T-helper 2 cell treated with Interferon-gamma antibody and Interleukin-4, amounts not matched to agents 100 ng/mL and 5 ng/mL, for 36 hours (primary cell): ENCODE measurements at regions not wholly inside any gene's neighbourhood (a gene's known extent, or its start where the extent isn't known, plus 50 kb on each side); places are given as distances from the start of the nearest gene placed in this dataset.
"Not testable (repeated sequence)": the region's sequence is repeated elsewhere in the genome, so short reads cannot be mapped to it uniquely, and the experiment has no call there.

Experiments used
- intact Hi-C: fragments of 100-400 bp; cut with micrococcal nuclease; formaldehyde crosslinking; loops from one replicate; pipeline ENCODE4 v1.15.1; 2023

- intact Hi-C loops = no loop called here
Observed at GRCh38 chr16:17986991-17987390, 349.5 kb downstream of the NPIPA8 start.

GRCh38 chr16:17984810-17985209, 351.7 kb downstream of the NPIPA8 start:
- intact Hi-C loops = no loop called here

DNA sequence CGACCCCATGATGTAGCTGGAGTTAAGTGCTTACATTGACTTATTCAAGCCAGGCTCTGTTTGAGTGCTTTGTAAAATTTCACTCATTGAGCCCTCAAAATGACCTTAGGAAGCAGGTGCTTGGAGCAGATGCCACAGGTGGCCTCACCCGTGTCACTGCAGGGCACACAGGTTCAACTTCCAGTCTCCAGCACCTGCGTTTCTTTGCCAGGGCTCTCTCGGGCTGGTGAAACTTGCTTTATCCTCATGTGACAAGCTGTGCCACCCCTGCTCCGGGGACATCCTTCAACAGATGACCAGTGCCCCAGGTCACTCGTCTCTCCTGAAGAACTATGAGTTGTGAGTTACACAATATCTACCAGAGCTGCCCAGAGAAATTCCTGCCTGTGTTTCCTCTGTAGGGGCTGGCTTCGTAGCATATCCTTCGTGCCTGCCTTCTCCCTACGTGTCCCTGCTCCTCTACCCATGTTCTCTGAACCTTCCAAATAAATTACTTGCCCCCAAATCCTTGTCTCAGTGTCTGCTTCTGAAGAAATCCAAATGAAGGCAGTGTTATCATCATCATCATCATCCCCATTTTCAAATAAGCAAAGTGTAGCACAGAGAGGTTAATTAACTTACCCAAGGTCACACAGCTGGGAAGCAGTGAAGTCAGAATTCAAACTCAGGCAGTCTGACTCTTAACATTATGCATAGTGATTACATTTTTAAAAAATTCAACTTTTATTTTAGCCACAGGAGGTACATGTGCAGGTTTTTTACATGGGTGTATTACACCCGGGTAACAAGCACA, 352.5 kb downstream of the NPIPA8 start:
- intact Hi-C loops = no loop called here

DNA sequence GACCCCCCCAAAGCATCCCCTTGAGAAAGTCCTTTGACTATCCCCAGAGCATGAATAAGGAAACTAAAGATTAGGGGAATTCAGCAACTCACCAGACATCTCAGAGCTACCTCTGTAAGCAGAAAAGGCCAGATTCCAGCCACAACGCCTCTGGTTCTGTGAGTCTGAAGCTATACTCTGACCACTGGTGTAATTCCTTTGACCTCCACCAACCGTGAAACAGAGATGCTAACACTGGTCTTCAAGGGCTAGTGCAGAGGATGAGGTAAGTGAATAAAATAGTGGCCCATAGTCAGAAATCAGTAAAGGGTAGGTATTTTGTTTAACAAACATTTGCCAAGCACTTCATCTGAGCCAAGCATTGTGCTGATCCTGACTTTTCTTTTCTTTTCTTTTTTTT, 353.4 kb downstream of the NPIPA8 start:
- intact Hi-C loops = no loop called here

DNA sequence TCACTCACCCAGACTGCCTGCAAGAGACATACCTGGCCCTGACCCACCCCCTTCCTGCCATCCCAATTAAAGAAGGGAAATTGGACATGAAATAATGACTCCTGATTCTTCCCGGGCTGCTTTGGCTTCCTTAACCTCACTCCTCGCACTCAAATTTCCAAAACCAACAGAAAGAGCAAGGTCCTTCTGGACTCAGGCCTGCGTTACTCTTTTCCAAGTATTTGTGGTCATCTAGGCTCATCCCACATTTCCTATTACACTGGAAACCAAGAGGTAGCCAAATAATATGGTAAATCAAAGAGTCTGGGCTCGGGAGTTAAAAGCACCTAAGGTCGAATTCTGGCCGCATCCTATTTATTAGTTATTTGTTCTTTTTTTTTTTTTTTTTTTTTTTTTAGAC, 359.3 kb downstream of the NPIPA8 start:
- intact Hi-C loops = no loop called here

DNA sequence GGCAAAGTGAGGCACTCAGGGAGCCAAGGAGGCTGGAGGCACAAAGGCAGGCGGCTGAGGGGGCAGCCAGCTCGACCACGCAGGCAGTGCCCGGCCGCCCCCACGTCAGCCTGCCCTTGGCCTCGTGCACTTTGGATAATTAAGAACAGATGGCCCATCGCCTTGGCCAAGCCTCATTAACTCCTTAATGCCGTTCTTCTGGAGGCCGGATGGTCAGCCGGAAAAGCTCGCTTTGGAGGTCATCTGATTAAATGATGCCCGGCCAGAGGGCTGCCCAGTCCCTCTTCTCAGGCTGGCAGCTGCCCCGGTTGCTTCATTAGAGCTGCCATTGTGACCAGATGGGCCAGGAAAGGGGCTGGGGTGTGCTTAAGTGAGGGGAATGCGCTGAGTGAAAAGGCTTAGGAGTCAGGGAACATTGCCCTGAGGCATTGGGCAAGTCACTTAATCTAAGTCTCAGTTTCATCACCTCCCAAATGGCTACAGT, 364.0 kb downstream of the NPIPA8 start:
- intact Hi-C loops = no loop called here

- intact Hi-C loops = no loop called here
Observed at GRCh38 chr16:17970816-17971331, 365.7 kb downstream of the NPIPA8 start.

DNA sequence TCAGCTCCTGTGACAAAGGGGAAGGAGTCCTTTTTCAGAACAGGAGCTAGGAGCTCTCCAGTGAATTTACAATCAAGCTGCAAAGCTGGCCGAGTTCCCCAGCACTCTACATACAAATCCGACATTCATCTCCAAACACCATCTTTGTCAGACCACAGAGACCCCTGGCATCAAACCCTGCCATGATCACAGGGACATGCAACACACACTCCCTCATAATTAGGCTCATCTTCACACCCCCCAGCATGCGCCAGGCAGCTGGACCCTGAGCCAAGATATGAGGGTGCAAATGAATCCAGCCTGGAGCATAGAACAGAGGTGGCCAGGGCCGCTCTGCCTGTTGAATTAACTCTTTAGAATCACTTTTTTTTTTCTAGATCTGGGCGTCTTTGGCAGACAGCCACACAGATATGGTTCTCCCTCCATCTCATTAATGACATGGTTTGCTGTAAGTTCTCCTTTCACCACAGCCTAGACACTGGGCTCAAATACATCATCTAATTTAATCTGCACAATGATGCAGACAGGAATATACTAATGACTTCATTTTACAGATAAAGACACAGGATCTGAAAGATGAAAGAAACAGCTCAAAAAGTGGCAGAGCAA, 366.3 kb downstream of the NPIPA8 start:
- intact Hi-C loops = no loop called here

DNA sequence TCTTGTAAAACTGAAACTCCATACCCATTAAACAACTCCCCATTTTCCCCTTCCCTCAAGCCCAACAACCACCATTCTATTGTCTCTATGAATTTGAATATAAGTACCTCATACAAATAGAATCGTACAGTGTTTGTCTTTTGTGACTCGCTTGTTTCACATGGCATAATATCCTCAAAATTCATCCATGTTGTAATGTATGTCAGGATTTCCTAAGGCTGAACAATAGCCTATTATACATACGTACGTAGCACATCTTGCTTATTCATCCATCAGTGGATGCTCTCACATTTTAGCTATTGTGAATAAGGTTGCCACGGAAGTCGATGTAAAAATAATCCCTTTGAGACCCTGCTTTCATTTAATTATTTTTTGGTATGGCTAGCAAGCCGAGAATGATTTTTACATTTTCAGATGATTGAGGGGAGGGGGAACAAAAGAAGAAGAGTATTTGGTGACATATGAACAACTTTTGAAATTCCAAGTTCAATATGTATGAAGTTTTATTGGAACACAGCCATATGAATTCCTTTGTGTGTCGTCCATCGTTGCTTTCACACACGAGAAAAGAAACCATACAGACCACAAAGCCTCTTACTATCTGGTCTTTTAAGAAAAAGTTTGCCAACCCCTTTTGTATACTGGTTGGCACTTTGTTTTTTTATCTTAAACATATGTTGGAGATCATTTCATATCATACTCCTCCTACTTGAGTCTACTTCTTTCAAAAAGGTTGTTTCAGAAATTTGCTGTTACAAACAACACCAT, 371.2 kb downstream of the NPIPA8 start:
- intact Hi-C loops = no loop called here

DNA sequence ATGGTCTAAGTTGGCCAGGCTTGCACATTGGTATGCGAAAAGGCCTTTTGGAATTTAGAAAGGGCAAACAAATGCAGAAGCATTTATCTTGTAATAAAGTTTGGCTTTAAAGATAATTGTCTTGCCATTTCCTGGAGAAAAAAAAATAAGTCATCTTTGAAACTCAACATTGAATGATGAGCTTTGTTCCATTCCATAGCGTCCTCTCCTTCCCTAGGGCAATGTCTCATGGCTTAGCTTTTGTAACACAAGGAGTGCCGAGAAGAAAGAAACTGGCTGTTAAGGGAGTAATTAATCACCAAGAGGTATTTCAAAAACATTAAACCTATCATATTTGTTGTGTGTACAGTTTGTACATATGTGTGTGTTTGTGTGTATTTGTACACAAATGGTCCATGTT, 372.3 kb downstream of the NPIPA8 start:
- intact Hi-C loops = no loop called here

- intact Hi-C loops = no loop called here
Observed at GRCh38 chr16:17963185-17963836, 373.2 kb downstream of the NPIPA8 start.

DNA sequence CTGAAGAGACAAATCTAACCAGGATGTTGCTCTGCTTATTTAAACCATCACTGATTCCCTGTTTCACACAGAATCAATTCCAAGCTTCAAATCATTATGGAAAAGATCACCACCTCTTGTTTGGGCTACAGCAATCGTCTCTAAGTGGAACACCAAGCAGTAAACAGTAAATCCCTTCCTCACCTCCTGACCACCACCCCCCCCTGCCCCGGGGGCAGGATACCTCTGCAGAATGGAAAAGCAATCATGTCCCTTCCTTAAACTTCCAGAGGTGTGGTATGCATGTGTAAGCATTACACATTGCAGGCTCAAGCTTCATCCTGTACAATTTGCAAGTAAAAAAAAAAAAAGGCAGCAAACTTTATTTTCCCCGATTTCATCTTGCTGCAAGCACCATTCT, 373.8 kb downstream of the NPIPA8 start:
- intact Hi-C loops = no loop called here

- intact Hi-C loops = not testable (repeated sequence)
Observed at GRCh38 chr16:17961822-17962221, 374.7 kb downstream of the NPIPA8 start.

DNA sequence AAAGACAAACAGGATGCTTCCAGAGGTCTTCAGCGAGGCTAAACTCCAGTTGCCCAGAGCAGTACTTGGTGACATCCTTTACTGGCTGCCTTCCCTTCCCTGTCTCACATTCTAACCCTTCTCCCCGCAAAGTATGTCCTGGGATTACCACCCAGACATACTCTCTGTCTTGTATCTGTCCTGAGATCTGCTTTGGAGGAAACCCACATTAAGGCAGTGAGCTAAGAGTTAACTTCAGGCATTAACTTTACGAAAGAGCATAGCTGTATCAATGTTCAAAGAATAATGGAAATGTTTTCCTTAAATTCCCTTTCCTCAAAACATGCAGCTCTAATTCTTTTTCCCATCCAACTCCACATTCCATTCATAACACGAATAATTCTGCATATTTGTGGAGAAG, 385.2 kb downstream of the NPIPA8 start:
- intact Hi-C loops = no loop called here

GRCh38 chr16:17949982-17950250, 386.6 kb downstream of the NPIPA8 start:
- intact Hi-C loops = no loop called here

- intact Hi-C loops = no loop called here
Observed at GRCh38 chr16:17949141-17949981, 387.2 kb downstream of the NPIPA8 start.

GRCh38 chr16:17947637-17948036, 388.9 kb downstream of the NPIPA8 start:
- intact Hi-C loops = no loop called here

- intact Hi-C loops = no loop called here
Observed at GRCh38 chr16:17947165-17947564, 389.4 kb downstream of the NPIPA8 start.

DNA sequence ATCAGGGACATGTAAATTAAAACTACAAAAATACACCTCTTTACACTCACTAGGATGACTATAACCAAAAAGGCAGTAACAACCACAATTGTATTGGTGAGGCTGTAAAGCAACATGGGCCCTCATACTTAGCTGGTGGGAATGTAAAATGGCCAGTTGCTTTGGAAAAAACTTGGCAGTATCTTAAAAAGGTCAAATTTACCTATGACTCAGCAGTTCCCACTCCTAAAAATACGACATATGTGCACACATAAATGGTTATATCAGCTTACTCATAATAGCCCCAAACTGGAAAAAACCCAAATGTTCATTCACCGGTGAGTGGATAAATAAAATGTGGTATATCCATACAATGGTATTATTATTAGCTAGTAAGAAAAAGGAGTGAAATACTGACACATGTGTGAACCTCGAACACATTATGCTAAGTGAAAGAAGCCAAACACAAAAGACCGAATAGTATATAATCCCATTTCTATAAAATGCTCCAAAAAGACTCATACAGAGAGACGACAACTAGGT, 391.4 kb downstream of the NPIPA8 start:
- intact Hi-C loops = no loop called here

DNA sequence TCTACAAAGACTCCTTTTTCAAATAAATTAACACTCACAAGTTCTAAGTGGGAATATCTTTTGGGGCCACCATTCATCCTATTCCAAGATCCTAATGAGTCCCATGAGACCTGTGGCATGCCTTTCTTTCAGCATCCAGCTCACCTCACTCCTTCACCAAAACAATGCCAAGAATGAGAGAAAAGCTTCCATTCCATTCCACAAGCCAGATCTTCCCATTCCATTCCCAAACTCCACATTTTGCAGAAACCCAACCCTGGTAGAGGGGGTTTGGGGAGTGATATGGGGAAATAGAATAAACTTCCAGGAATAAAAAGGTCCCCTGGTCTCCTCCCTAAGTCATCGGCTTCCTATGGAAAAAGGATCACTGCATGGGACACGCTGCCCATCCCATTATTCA, 392.2 kb downstream of the NPIPA8 start:
- intact Hi-C loops = no loop called here

DNA sequence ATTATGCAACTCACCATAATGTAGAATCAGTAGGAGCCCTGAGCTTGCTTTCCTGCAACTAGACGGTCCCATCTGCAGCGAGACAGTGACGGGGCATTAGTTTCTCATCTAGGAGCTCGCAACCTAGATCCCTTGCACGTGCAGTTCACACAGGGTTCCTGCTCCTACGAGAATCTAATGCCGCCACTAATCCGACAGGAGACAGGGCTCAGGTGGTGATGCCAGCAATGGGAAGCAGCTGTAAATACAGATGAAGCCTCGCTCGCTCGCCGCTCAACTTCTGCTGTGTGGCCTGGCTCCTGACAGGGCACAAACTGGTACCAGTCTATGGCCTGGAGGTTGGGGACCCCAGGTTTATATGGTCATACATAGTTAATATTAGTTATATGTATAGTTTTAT, 394.5 kb downstream of the NPIPA8 start:
- intact Hi-C loops = no loop called here
